Osteocyte (in vitro differentiated cells): ENCODE measurements at regions not wholly inside any gene's neighbourhood (a gene's known extent, or its start where the extent isn't known, plus 50 kb on each side); places are given as distances from the start of the nearest gene placed in this dataset.
A peak's percentile ranks its signal among the peaks of the same experiment; 100 is the strongest.

Experiments
- DNase-seq: peaks from one replicate; pipeline ENCODE4 v3.0.0; 2021; ENCODE audit warnings: mixed read lengths; ENCODE audit not compliant: unreplicated experiment; ENCODE audit errors: extremely low spot score
- H3K27ac Mint-ChIP-seq: one replicate; pipeline ENCODE4 v1.8.0; 2021; ENCODE audit warnings: mild to moderate bottlenecking, mixed read lengths; ENCODE audit not compliant: unreplicated experiment
- H3K27me3 Mint-ChIP-seq: one replicate; pipeline ENCODE4 v1.8.0; 2021; ENCODE audit warnings: mixed read lengths; ENCODE audit not compliant: unreplicated experiment
- H3K36me3 Mint-ChIP-seq: one replicate; pipeline ENCODE4 v1.8.0; 2021; ENCODE audit warnings: mixed read lengths; ENCODE audit not compliant: unreplicated experiment
- H3K4me1 Mint-ChIP-seq: one replicate; pipeline ENCODE4 v1.8.0; 2021; ENCODE audit warnings: mixed read lengths; ENCODE audit not compliant: unreplicated experiment
- H3K4me3 Mint-ChIP-seq: one replicate; pipeline ENCODE4 v1.8.0; 2021; ENCODE audit warnings: mild to moderate bottlenecking, moderate library complexity, mixed read lengths; ENCODE audit not compliant: unreplicated experiment
- H3K9me3 Mint-ChIP-seq: one replicate; pipeline ENCODE4 v1.8.0; 2021; ENCODE audit warnings: mixed read lengths; ENCODE audit not compliant: unreplicated experiment
- TF ChIP-seq, protein P1 (sequence below): fragments of 200-600 bp; sonication (generic); IDR thresholded peaks from 2 replicates; pipeline ENCODE4 v1.5.0; 2021; ENCODE audit warnings: antibody characterized with exemption, mild to moderate bottlenecking, moderate library complexity

DNA sequence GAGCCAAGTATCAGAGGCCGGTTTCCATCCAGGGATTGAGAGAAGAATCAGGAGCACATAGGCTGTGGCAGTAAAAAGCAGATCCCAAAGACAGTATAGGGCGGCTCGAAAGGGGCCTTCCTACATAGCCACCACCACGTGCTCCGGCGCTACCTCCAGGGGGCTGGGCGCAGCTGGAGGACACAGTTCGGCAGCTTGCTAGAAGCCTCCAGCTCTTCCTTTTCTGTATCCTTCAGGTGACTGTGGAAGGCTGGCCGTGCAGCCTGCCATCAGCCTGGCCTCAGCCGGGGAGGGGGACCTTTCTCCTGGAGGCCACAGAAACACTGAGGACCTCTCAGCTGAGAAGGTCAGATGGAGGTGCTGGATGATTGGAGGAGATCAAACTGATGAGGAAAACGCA lies 183.6 kb upstream of the GLI2 start:
- TF ChIP-seq, protein P1, sequence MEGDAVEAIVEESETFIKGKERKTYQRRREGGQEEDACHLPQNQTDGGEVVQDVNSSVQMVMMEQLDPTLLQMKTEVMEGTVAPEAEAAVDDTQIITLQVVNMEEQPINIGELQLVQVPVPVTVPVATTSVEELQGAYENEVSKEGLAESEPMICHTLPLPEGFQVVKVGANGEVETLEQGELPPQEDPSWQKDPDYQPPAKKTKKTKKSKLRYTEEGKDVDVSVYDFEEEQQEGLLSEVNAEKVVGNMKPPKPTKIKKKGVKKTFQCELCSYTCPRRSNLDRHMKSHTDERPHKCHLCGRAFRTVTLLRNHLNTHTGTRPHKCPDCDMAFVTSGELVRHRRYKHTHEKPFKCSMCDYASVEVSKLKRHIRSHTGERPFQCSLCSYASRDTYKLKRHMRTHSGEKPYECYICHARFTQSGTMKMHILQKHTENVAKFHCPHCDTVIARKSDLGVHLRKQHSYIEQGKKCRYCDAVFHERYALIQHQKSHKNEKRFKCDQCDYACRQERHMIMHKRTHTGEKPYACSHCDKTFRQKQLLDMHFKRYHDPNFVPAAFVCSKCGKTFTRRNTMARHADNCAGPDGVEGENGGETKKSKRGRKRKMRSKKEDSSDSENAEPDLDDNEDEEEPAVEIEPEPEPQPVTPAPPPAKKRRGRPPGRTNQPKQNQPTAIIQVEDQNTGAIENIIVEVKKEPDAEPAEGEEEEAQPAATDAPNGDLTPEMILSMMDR = no peak
- peaks cover 46% of the 10 kb centered on the region for H3K27me3 Mint-ChIP-seq
- H3K4me3 Mint-ChIP-seq = no peak overlapping the region
- H3K36me3 Mint-ChIP-seq = no peaks in the 10 kb centered on the region
- DNase-seq = no peak
- H3K9me3 Mint-ChIP-seq = no peaks in the 10 kb centered on the region
- H3K4me1 Mint-ChIP-seq = peaks cover 16% of the 10 kb centered on the region
- no peak overlapping the region for H3K27ac Mint-ChIP-seq

DNA sequence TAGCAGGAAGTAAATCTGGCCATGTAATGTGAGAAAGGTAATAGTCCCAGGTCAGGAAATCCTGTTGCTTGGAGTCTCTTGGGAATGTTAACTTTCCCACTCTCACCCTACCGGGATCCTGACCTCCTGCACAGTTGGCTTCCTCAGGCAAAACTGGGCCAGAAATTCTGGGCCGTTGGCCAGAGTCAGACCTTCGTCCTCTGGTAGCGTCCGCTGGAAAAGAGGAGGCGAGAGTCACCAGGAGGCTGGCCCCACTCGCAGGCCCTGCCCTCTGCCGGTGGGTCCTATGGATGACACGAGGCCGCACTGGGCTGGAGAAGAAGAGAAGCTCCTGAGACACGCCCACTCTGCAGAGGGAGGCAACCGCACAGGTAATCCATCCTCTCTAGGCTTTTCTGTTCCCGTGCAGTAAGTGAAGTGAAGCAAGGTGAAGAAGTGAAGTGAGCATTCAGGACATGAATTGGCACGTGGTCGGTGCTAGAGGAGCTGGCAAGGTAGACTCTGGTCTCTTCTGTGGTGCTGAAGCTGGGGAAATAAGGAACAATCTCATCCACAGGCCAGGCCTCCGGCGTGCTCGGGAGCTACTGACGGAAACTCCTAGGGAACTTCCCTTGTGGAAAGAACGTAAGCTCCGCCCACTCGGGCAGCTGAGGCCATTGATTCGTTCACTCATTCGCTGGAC lies 182.7 kb upstream of the GLI2 start:
- TF ChIP-seq, protein P1 = peak; percentile 55

GRCh38 chr2:120554625-120555032 lies 181.0 kb upstream of the GLI2 start:
- DNase-seq = no peak
- Mint-ChIP-seq H3K36me3 (no peaks in the 10 kb centered on the region), H3K27ac (no peak overlapping the region), H3K4me3 (no peak overlapping the region), H3K9me3 (no peaks in the 10 kb centered on the region), H3K4me1 (peaks cover 20% of the 10 kb centered on the region), H3K27me3 (peaks cover 57% of the 10 kb centered on the region)
- TF ChIP-seq, protein P1 = no peak

More for the DNA sequence above, 182.7 kb upstream of the GLI2 start:
- Mint-ChIP-seq H3K36me3 (no peaks in the 10 kb centered on the region), H3K27me3 (peaks cover 55% of the 10 kb centered on the region), H3K4me3 (no peak overlapping the region), H3K4me1 (peaks cover 10% of the 10 kb centered on the region), H3K9me3 (no peaks in the 10 kb centered on the region), H3K27ac (no peak overlapping the region)
- no peak for DNase-seq

DNA sequence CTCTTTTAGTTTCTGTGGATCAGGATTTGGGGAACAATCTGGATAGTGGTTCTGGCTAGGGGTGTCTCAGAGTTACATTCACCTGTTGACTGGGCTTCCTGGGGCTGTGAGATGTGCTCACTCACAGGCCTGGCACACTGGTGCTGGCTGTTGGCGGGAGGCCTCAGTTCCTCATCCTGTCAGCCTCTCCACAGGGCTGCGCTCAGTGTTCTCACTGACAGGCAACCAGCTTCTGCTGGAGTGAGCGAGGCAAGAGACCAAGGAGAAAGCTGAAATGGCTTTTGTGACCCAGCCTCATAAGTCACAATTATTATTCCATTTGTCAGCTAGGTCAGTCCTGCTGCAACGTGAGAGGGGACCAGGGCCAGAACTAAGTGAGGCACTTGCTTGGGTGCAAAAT lies 180.6 kb upstream of the GLI2 start:
- Mint-ChIP-seq H3K27me3 (peaks cover 57% of the 10 kb centered on the region), H3K4me1 (peaks cover 25% of the 10 kb centered on the region), H3K27ac (no peak overlapping the region), H3K36me3 (no peaks in the 10 kb centered on the region), H3K4me3 (no peak overlapping the region), H3K9me3 (no peaks in the 10 kb centered on the region)
- TF ChIP-seq, protein P1 = no peak
- DNase-seq = no peak

DNA sequence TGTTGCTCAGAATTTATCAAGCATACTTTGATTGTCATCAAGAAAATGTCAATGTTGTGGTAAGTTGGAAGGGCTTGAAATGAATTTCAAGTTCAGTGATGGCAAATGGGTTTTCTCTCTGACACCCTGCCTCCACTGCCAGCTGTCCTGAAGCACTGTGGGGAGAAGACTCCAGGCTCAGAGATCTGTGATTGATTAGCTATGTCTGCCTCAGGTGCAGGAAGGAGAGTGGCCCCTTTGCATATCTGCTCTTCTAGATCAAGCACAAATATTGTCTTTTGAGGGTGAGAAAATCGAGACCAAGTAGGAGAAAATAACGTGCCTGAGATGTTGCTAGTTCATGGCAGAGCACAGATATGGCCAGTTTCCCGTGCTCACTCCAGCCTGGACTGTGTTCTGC lies 178.8 kb upstream of the GLI2 start:
- Mint-ChIP-seq H3K27ac (no peak overlapping the region), H3K36me3 (no peaks in the 10 kb centered on the region), H3K27me3 (peaks cover 50% of the 10 kb centered on the region), H3K4me3 (no peak overlapping the region), H3K4me1 (peaks cover 31% of the 10 kb centered on the region), H3K9me3 (no peaks in the 10 kb centered on the region)
- DNase-seq = no peak
- TF ChIP-seq, protein P1 = no peak
